A549 (cell line): ENCODE measurements at regions not wholly inside any gene's neighbourhood (a gene's known extent, or its start where the extent isn't known, plus 50 kb on each side); places are given as distances from the start of the nearest gene placed in this dataset.

Experiments used
- ATAC-seq, 2 experiments: fragments of 200-7000 bp in 1 of 2; fragments of >200 bp in 1 of 2; cut with Nextera tagmentation in 1 of 2; cut with Tn5 transposase in 1 of 2; 3 replicates each; pipeline versions ENCODE4 v1.8.0 to v1.9.1; 2018 to 2020; ENCODE audit warnings: mild to moderate bottlenecking in 1 of 2, moderate library complexity in 1 of 2
- CTCF ChIA-PET: fragments of 300-600 bp; sonication (Branson Sonifier 250); formaldehyde crosslinking; extraction: SDS; loops from one replicate; lab custom pipeline; 2021; ENCODE audit warnings: antibody characterized with exemption, inconsistent platforms; lab: Yijun Ruan, JAX
- POLR2A ChIA-PET: fragments of 350-600 bp; formaldehyde crosslinking; extraction: SDS; loops from one replicate; lab custom pipeline; 2021; ENCODE audit warnings: antibody characterized with exemption, inconsistent platforms; lab: Yijun Ruan, JAX
- DNase-seq, 2 experiments: peaks; one replicate each; pipeline versions ENCODE4 v3.0.0 to v3.0.0-alpha.2; 2011 to 2016; ENCODE audit warnings: low read depth in 1 of 2, low spot score in 1 of 2
- FAIRE-seq: peaks from 2 replicates; lab custom pipeline; 2011; peaks lifted over from hg19 to GRCh38; lab: Jason Lieb, UNC
- H3K27ac ChIP-seq, 2 experiments: fragments of >200 bp; sonication (Bioruptor Twin); formaldehyde crosslinking; 3 replicates each; pipeline ENCODE4 v1.5.1; 2016 to 2017
- H3K4me1 ChIP-seq: fragments of >200 bp; sonication (Bioruptor Twin); formaldehyde crosslinking; 3 replicates; pipeline ENCODE4 v1.6.1; 2016
- H3K4me2 ChIP-seq: fragments of >200 bp; sonication (Bioruptor Twin); formaldehyde crosslinking; 3 replicates; pipeline ENCODE4 v1.6.1; 2016
- H3K4me3 ChIP-seq: fragments of >200 bp; sonication (Bioruptor Twin); formaldehyde crosslinking; 3 replicates; pipeline ENCODE4 v1.5.1; 2016
- H3K9me3 ChIP-seq: fragments of >200 bp; sonication (Bioruptor Twin); formaldehyde crosslinking; 3 replicates; pipeline ENCODE4 v1.6.1; 2016
- BHLHE40 ChIP-seq: IDR thresholded peaks from 2 replicates; pipeline ENCODE4 v1.6.1; 2012; ENCODE audit warnings: low read depth, low read length, inconsistent platforms
- CBX2 ChIP-seq: fragments of 200-600 bp; sonication (generic); IDR thresholded peaks from 2 replicates; pipeline ENCODE4 v1.6.1; 2016; ENCODE audit warnings: low read depth, mild to moderate bottlenecking, borderline replicate concordance
- CTCF ChIP-seq: fragments of >200 bp; sonication (Bioruptor Twin); formaldehyde crosslinking; IDR thresholded peaks from 3 replicates; pipeline ENCODE4 v1.5.1; 2016
- EP300 ChIP-seq, 2 experiments: fragments of >200 bp; sonication (Bioruptor Twin); formaldehyde crosslinking; IDR thresholded peaks; 2 replicates in 1 of 2; 3 replicates in 1 of 2; pipeline ENCODE4 v1.6.1; 2016 to 2017
- ESRRA ChIP-seq: fragments of 150-350 bp; IDR thresholded peaks from 2 replicates; pipeline ENCODE4 v1.6.1; 2014; ENCODE audit warnings: mild to moderate bottlenecking, low read length, borderline replicate concordance
- FOSB ChIP-seq: fragments of 250-450 bp; sonication (Bioruptor Pico); IDR thresholded peaks from 2 replicates; pipeline ENCODE4 v1.5.0; 2020; ENCODE audit warnings: mild to moderate bottlenecking, moderate library complexity
- FOSL2 ChIP-seq, 2 experiments: fragments of 450-650 bp in 1 of 2; fragments of >200 bp in 1 of 2; sonication (Bioruptor Twin) in 1 of 2; formaldehyde crosslinking; IDR thresholded peaks; 2 replicates each; pipeline versions ENCODE4 v1.5.0 to v1.6.1; 2016 to 2020; ENCODE audit warnings: mild to moderate bottlenecking in 1 of 2, moderate library complexity in 1 of 2
- HES2 ChIP-seq: fragments of >200 bp; sonication (Bioruptor Twin); formaldehyde crosslinking; IDR thresholded peaks from 2 replicates; pipeline ENCODE4 v1.6.1; 2016
- HMGXB4 ChIP-seq: fragments of 250-450 bp; sonication (Bioruptor Pico); IDR thresholded peaks from 2 replicates; pipeline ENCODE4 v1.5.0; 2021; ENCODE audit warnings: mild to moderate bottlenecking, moderate library complexity, borderline replicate concordance
- HOXB13 ChIP-seq: fragments of 250-450 bp; sonication (Bioruptor Pico); IDR thresholded peaks from 2 replicates; pipeline ENCODE4 v1.5.0; 2020; ENCODE audit warnings: low read depth, mild to moderate bottlenecking, moderate library complexity
- KDM1A ChIP-seq: fragments of 200-600 bp; sonication (generic); IDR thresholded peaks from 2 replicates; pipeline ENCODE4 v1.6.1; 2016; ENCODE audit warnings: low read depth, mild to moderate bottlenecking
- MAX ChIP-seq: IDR thresholded peaks from 2 replicates; pipeline ENCODE4 v1.6.1; 2012
- POLR2A ChIP-seq: IDR thresholded peaks from 2 replicates; pipeline ENCODE4 v1.6.1; 2012; ENCODE audit warnings: mild to moderate bottlenecking, low read length
- RAD21 ChIP-seq, 2 experiments: fragments of >200 bp in 1 of 2; sonication (Bioruptor Twin) in 1 of 2; formaldehyde crosslinking in 1 of 2; IDR thresholded peaks in 1 of 2; conservative IDR thresholded peaks in 1 of 2; 2 replicates in 1 of 2; 3 replicates in 1 of 2; pipeline ENCODE4 v1.6.1; 2012 to 2018; ENCODE audit warnings: inconsistent platforms in 1 of 2
- REST ChIP-seq: fragments of 200-600 bp; sonication (generic); IDR thresholded peaks from 2 replicates; pipeline ENCODE4 v1.6.1; 2016; ENCODE audit warnings: antibody characterized with exemption, mild to moderate bottlenecking, moderate library complexity
- SMC3 ChIP-seq: fragments of >200 bp; sonication (Bioruptor Twin); formaldehyde crosslinking; IDR thresholded peaks from 3 replicates; pipeline ENCODE4 v1.6.1; 2018; ENCODE audit warnings: inconsistent platforms
- SREBF2 ChIP-seq: fragments of 450-650 bp; IDR thresholded peaks from 2 replicates; pipeline ENCODE4 v1.6.1; 2014; ENCODE audit warnings: mild to moderate bottlenecking, moderate library complexity
- ZFP36 ChIP-seq: fragments of 450-650 bp; IDR thresholded peaks from 2 replicates; pipeline ENCODE4 v1.6.1; 2014; ENCODE audit warnings: borderline replicate concordance; ENCODE audit not compliant: partially characterized antibody
- WGBS: methylation state at CpG from one replicate; pipeline ENCODE4 v1.1.6; 2017; ENCODE audit errors: missing lambda C conversion rate; 5-methylcytosine and 5-hydroxymethylcytosine counted together
- TF ChIP-seq, protein P1 (sequence below): fragments of >200 bp; sonication (Bioruptor Twin); formaldehyde crosslinking; IDR thresholded peaks from 3 replicates; pipeline ENCODE4 v1.6.1; 2016

- ATAC-seq (no peak), FAIRE-seq (no peak), DNase-seq (no peak)
- H3K27ac ChIP-seq, result no peak overlapping the region
- no peaks in the 10 kb centered on the region for H3K9me3 ChIP-seq
- no peak for TF ChIP-seq MAX
- no peak for TF ChIP-seq FOSB (CRISPR knock-in tag)
- no peak for TF ChIP-seq REST
- no peak for TF ChIP-seq SREBF2
- TF ChIP-seq HMGXB4 (CRISPR knock-in tag), result no peak
- no peak for TF ChIP-seq ZFP36
- POLR2A ChIA-PET, result no interaction called here
- CTCF ChIA-PET, result no interaction called here
- no peak overlapping the region for H3K4me2 ChIP-seq
- H3K4me3 ChIP-seq, result no peak overlapping the region
- H3K4me1 ChIP-seq, result no peaks in the 10 kb centered on the region
Measured at GRCh38 chr1:106249365-106249764, 807.1 kb upstream of the PRMT6 start.

- no peak for DNase-seq
- ChIA-PET CTCF (no interaction called here), POLR2A (no interaction called here)
- Histone ChIP-seq H3K4me3 (no peak overlapping the region), H3K27ac (no peak overlapping the region), H3K4me1 (no peaks in the 10 kb centered on the region), H3K4me2 (no peak overlapping the region), H3K9me3 (no peaks in the 10 kb centered on the region)
- TF ChIP-seq CBX2, result no peak
- TF ChIP-seq ESRRA, result no peak
- no peak for TF ChIP-seq POLR2A
- TF ChIP-seq BHLHE40, result no peak
- TF ChIP-seq RAD21 (conservative IDR thresholded peaks at IDR 0.05 in 1 of 2, IDR thresholded peaks at IDR 0.05 in 1 of 2), result no peak
- TF ChIP-seq KDM1A, result no peak
- no peak for TF ChIP-seq CTCF
- TF ChIP-seq SMC3, result no peak
- TF ChIP-seq MAX, result no peak
- no peak for TF ChIP-seq EP300 (IDR thresholded peaks at IDR 0.05)
- no peak for TF ChIP-seq FOSL2 (IDR thresholded peaks at IDR 0.05)
- no peak for TF ChIP-seq FOSL2 (CRISPR knock-in tag; IDR thresholded peaks at IDR 0.05)
- TF ChIP-seq, protein P1, sequence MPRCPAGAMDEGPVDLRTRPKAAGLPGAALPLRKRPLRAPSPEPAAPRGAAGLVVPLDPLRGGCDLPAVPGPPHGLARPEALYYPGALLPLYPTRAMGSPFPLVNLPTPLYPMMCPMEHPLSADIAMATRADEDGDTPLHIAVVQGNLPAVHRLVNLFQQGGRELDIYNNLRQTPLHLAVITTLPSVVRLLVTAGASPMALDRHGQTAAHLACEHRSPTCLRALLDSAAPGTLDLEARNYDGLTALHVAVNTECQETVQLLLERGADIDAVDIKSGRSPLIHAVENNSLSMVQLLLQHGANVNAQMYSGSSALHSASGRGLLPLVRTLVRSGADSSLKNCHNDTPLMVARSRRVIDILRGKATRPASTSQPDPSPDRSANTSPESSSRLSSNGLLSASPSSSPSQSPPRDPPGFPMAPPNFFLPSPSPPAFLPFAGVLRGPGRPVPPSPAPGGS, result no peak
- no peak for TF ChIP-seq HOXB13 (CRISPR knock-in tag)
- no peak for TF ChIP-seq HES2
- 59% methylated on average over 5 of the region's 5 CpGs for WGBS
- FAIRE-seq, result no peak
- no peak for ATAC-seq
Measured at GRCh38 chr1:106249810-106250209, 806.7 kb upstream of the PRMT6 start.
